IMR-90 (cell line): ENCODE measurements at regions not wholly inside any gene's neighbourhood (a gene's known extent, or its start where the extent isn't known, plus 50 kb on each side); places are given as distances from the start of the nearest gene placed in this dataset.

Experiments used
- ATAC-seq: fragments of 200-7000 bp; cut with Tn5 transposase; 2 replicates; pipeline ENCODE4 v1.9.1; 2020; ENCODE audit warnings: low read depth, mild to moderate bottlenecking, moderate library complexity
- BruUV-seq: library from RNA; stranded (reverse); fragments of 400-500 nt; replicated peaks from 2 replicates; lab custom pipeline; 2021; lab: Mats Ljungman, UMichigan
- CTCF ChIA-PET: fragments of 300-600 bp; formaldehyde crosslinking; extraction: SDS; loops from one replicate; lab custom pipeline; 2021; ENCODE audit warnings: antibody characterized with exemption; lab: Yijun Ruan, JAX
- POLR2A ChIA-PET: fragments of 300-600 bp; sonication (Branson Sonifier 250); formaldehyde crosslinking; loops from one replicate; lab custom pipeline; 2022; ENCODE audit warnings: antibody characterized with exemption; ENCODE audit not compliant: unreplicated experiment; lab: Charles Lee
- DNase-seq: peaks from one replicate; pipeline ENCODE4 v3.0.0; 2013
- H2AFZ ChIP-seq: replicated peaks from 2 replicates; pipeline ENCODE3; 2013; ENCODE audit warnings: low read length, mild to moderate bottlenecking; ENCODE audit not compliant: poor library complexity
- H2AK5ac ChIP-seq: 2 replicates; pipeline ENCODE4 v1.6.1; 2013; ENCODE audit warnings: low read depth, low read length, inconsistent platforms
- H2AK9ac ChIP-seq: replicated peaks from 2 replicates; pipeline ENCODE3; 2013; ENCODE audit warnings: mild to moderate bottlenecking, low read depth, low read length, moderate library complexity; ENCODE audit not compliant: poor library complexity
- H2BK120ac ChIP-seq: 2 replicates; pipeline ENCODE4 v1.6.1; 2013; ENCODE audit warnings: low read depth, low read length, inconsistent platforms
- H2BK15ac ChIP-seq: 3 replicates; pipeline ENCODE4 v1.6.1; 2013; ENCODE audit warnings: low read depth, low read length, inconsistent platforms
- H2BK20ac ChIP-seq: 2 replicates; pipeline ENCODE4 v1.6.1; 2013; ENCODE audit warnings: low read depth, mild to moderate bottlenecking, inconsistent platforms, low read length, moderate library complexity
- H2BK5ac ChIP-seq: 2 replicates; pipeline ENCODE4 v1.6.1; 2013; ENCODE audit warnings: mild to moderate bottlenecking, low read depth, low read length, inconsistent platforms; ENCODE audit not compliant: poor library complexity, severe bottlenecking
- H3K14ac ChIP-seq: replicated peaks from 2 replicates; pipeline ENCODE4 v1.6.1; 2013; ENCODE audit warnings: low read depth, low read length, inconsistent platforms
- H3K18ac ChIP-seq: 2 replicates; pipeline ENCODE4 v1.6.1; 2013; ENCODE audit warnings: low read depth, low read length, control low read depth
- H3K23ac ChIP-seq: 2 replicates; pipeline ENCODE4 v1.6.1; 2013; ENCODE audit warnings: low read depth, low read length, inconsistent platforms
- H3K27ac ChIP-seq: 2 replicates; pipeline ENCODE4 v1.5.1; 2013; ENCODE audit warnings: mild to moderate bottlenecking, control low read depth, low read length; ENCODE audit not compliant: insufficient read depth
- H3K27me3 ChIP-seq: 2 replicates; pipeline ENCODE4 v1.6.1; 2013; ENCODE audit warnings: low read length; ENCODE audit not compliant: control insufficient read depth, insufficient read depth
- H3K36me3 ChIP-seq: 2 replicates; pipeline ENCODE4 v1.6.1; 2013; ENCODE audit warnings: low read length, mixed read lengths; ENCODE audit not compliant: control insufficient read depth, insufficient read depth
- H3K4ac ChIP-seq: 2 replicates; pipeline ENCODE4 v1.6.1; 2013; ENCODE audit warnings: low read depth, low read length, inconsistent platforms
- H3K4me1 ChIP-seq: 2 replicates; pipeline ENCODE4 v1.6.1; 2013; ENCODE audit warnings: low read length, mixed read lengths; ENCODE audit not compliant: control insufficient read depth, insufficient read depth
- H3K4me2 ChIP-seq: 2 replicates; pipeline ENCODE4 v1.6.1; 2013; ENCODE audit warnings: low read depth, mild to moderate bottlenecking, control low read depth, low read length, moderate library complexity
- H3K4me3 ChIP-seq: 2 replicates; pipeline ENCODE4 v1.5.1; 2013; ENCODE audit warnings: low read depth, mild to moderate bottlenecking, control low read depth, low read length, moderate library complexity; ENCODE audit not compliant: insufficient read depth
- H3K56ac ChIP-seq: 2 replicates; pipeline ENCODE4 v1.6.1; 2013; ENCODE audit warnings: low read length, inconsistent platforms; ENCODE audit not compliant: insufficient read depth; ENCODE audit errors: extremely low read depth
- H3K79me1 ChIP-seq, 2 experiments: 2 replicates each; pipeline ENCODE4 v1.6.1; 2013; ENCODE audit warnings: low read length in 2 of 2, inconsistent platforms in 1 of 2, low read depth in 1 of 2
- H3K9ac ChIP-seq: 2 replicates; pipeline ENCODE4 v1.6.1; 2013; ENCODE audit warnings: low read depth, low read length, control low read depth
- H3K9me1 ChIP-seq: 2 replicates; pipeline ENCODE4 v1.6.1; 2013; ENCODE audit warnings: low read length, inconsistent platforms; ENCODE audit not compliant: insufficient read depth
- H3K9me3 ChIP-seq: 2 replicates; pipeline ENCODE4 v1.6.1; 2013; ENCODE audit warnings: low read length; ENCODE audit not compliant: control insufficient read depth, insufficient read depth
- H4K20me1 ChIP-seq: 2 replicates; pipeline ENCODE4 v1.6.1; 2013; ENCODE audit warnings: low read length, inconsistent platforms; ENCODE audit not compliant: insufficient read depth
- H4K5ac ChIP-seq: 2 replicates; pipeline ENCODE4 v1.6.1; 2013; ENCODE audit warnings: mild to moderate bottlenecking, low read depth, low read length, control low read depth
- H4K8ac ChIP-seq, 2 experiments: 2 replicates each; pipeline ENCODE4 v1.6.1; 2013; ENCODE audit warnings: low read depth in 2 of 2, low read length in 2 of 2, control low read depth in 1 of 2, inconsistent platforms in 1 of 2
- H4K91ac ChIP-seq: 2 replicates; pipeline ENCODE4 v1.6.1; 2013; ENCODE audit warnings: low read depth, low read length, inconsistent platforms; ENCODE audit not compliant: insufficient read depth
- MAZ ChIP-seq: IDR thresholded peaks from 2 replicates; pipeline ENCODE4 v1.6.1; 2012; ENCODE audit warnings: low read depth, mild to moderate bottlenecking, low read length, improper control_type of control experiment, moderate library complexity, borderline replicate concordance
- WGBS, 2 experiments: methylation state at CpG; one replicate each; pipeline versions ENCODE4 v1.1.5 to v1.1.7; 2013; ENCODE audit warnings: missing lambda C conversion rate in 2 of 2; ENCODE audit not compliant: insufficient read length in 1 of 2; ENCODE audit errors: extremely low coverage in 2 of 2; 5-methylcytosine and 5-hydroxymethylcytosine counted together
- dilution Hi-C: fragments of 300-500 bp; cut with HindIII; formaldehyde crosslinking; loops from one replicate; pipeline ENCODE4 v1.14.3; 2018; ENCODE audit warnings: low sequenced_read_pairs; ENCODE audit not compliant: unreplicated experiment
- in situ Hi-C: fragments of 300-500 bp; cut with MboI; formaldehyde crosslinking; loops from 3 replicates; pipeline ENCODE4 v1.14.3; 2019; ENCODE audit warnings: low sequenced_read_pairs, inconsistent platforms, mixed read lengths
- intact Hi-C: fragments of 100-400 bp; cut with micrococcal nuclease; formaldehyde crosslinking; loops from 2 replicates; pipeline ENCODE4 v1.10.0; 2022

DNA sequence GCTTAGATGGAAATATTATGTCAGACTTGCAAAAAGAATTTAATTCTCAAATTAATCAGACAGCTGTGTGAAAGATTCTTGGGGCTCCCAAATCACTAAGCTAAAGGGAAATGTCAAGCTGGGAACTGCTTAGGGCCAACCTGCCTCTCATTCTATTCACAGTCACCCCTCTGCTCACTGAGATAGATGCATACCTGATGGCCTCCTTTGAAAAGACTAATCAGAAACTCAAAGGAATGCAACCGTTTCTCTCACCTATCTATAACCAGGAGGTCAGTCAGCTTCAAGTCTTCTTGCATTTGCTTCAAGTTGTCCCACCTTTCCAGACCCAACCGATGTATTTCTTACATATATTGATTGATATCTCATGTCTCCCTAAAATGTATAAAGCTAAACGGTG, 882.7 kb downstream of the CENPC start:
- H4K5ac ChIP-seq, result no peak overlapping the region
- H3K4ac ChIP-seq, result no peak overlapping the region
- H4K20me1 ChIP-seq, result no peaks in the 10 kb centered on the region
- no peak overlapping the region for H4K91ac ChIP-seq
- no peak overlapping the region for H3K18ac ChIP-seq
- dilution Hi-C loops (no loop called here), intact Hi-C loops (no loop called here), in situ Hi-C loops (no loop called here)
- no peak overlapping the region for H3K23ac ChIP-seq
- H3K4me3 ChIP-seq, result no peak overlapping the region
- no peak overlapping the region for H2AK9ac ChIP-seq
- H2BK5ac ChIP-seq, result no peak overlapping the region
- no peak overlapping the region for H2BK120ac ChIP-seq
- no peak overlapping the region for H3K56ac ChIP-seq
- no peaks in the 10 kb centered on the region for H3K79me1 ChIP-seq
- no peak overlapping the region for H2AK5ac ChIP-seq
- no peak overlapping the region for H2BK15ac ChIP-seq
- no peak overlapping the region for H3K9ac ChIP-seq
- ChIA-PET POLR2A (no interaction called here), CTCF (no interaction called here)
- ATAC-seq, result no peak
- H3K9me1 ChIP-seq, result no peaks in the 10 kb centered on the region
- no peaks in the 10 kb centered on the region for H3K27me3 ChIP-seq
- no peak for DNase-seq
- WGBS, 2 experiments, result no CpG with 5 or more reads among the region's 3 CpGs
- H3K36me3 ChIP-seq, result no peaks in the 10 kb centered on the region
- H3K9me3 ChIP-seq, result no peaks in the 10 kb centered on the region
- no peak for TF ChIP-seq MAZ
- BruUV-seq, result no TSS peak
- no peak overlapping the region for H3K14ac ChIP-seq
- no peaks in the 10 kb centered on the region for H3K4me1 ChIP-seq
- H2AFZ ChIP-seq, result no peak overlapping the region
- H3K4me2 ChIP-seq, result no peak overlapping the region
- no peak overlapping the region for H2BK20ac ChIP-seq
- H4K8ac ChIP-seq, result no peak overlapping the region
- H3K27ac ChIP-seq, result no peak overlapping the region
